ENCODE measurements at regions not wholly inside any gene's neighbourhood (a gene's known extent, or its start where the extent isn't known, plus 50 kb on each side); places are given as distances from the start of the nearest gene placed in this dataset.

- TF ChIP-seq CTCF (IDR thresholded peaks at IDR 0.05) (no peak), E2F5 (CRISPR knock-in tag; IDR thresholded peaks at IDR 0.05) (no peak)
These were observed 208.3 kb downstream of the PHETA1 start for GRCh38 chr12:111160350-111161241.
